ENCODE measurements at regions not wholly inside any gene's neighbourhood (a gene's known extent, or its start where the extent isn't known, plus 50 kb on each side); places are given as distances from the start of the nearest gene placed in this dataset.

- Mint-ChIP-seq H3K9me3 (peaks cover 4 to 5% of the 10 kb centered on the region in 2 experiments), H3K36me3 (ENCODE audit: insufficient read depth in 1 of 3, low read depth in 3 of 3) (peaks cover 4 to 7% (median 5%) of the 10 kb centered on the region in 3 experiments), H3K27me3 (ENCODE audit: low read depth) (peaks cover 1% of the 10 kb centered on the region), H3K4me1 (peaks cover 12 to 23% of the 10 kb centered on the region in 2 experiments), H3K4me3 (no peak overlapping the region), H3K27ac (no peak overlapping the region)
- H2BK15ac ChIP-seq (ENCODE audit: low read depth, low read length), result no peak overlapping the region
- H4K8ac ChIP-seq (replicated peaks; ENCODE audit: insufficient read length, low read depth, low read length), result no peak overlapping the region
- no peaks in the 10 kb centered on the region for H3K79me2 ChIP-seq (ENCODE audit: insufficient read depth, low read length)
- no peak overlapping the region for H3K4me2 ChIP-seq (ENCODE audit: insufficient read depth, insufficient read length, low read length)
- no peak overlapping the region for H2AK5ac ChIP-seq (ENCODE audit: insufficient read length, low read length)
- no peaks in the 10 kb centered on the region for H4K20me1 ChIP-seq (ENCODE audit: control insufficient read depth, insufficient read depth, insufficient read length)
- H3K9ac ChIP-seq (ENCODE audit: extremely low read depth, insufficient read length, low read length), result no peak overlapping the region
- H3K23ac ChIP-seq (ENCODE audit: insufficient read length, low read depth, low read length), result no peak overlapping the region
- no peak overlapping the region for H3K4ac ChIP-seq (ENCODE audit: low read depth, low read length)
- H3K79me1 ChIP-seq (ENCODE audit: insufficient read depth, low read depth, low read length, poor library complexity, severe bottlenecking), result no peaks in the 10 kb centered on the region
- no peaks in the 10 kb centered on the region; the same call in 1 of the 2 replicates for H3K4me1 ChIP-seq (ENCODE audit: insufficient read depth, low read length)
- no peak overlapping the region for H3K14ac ChIP-seq (ENCODE audit: insufficient read depth, low read length)
- H2BK20ac ChIP-seq (ENCODE audit: low read depth, low read length, poor library complexity, severe bottlenecking), result no peak overlapping the region
- no peak overlapping the region for H2AFZ ChIP-seq (ENCODE audit: low read length)
- no peak for TF ChIP-seq CTCF (conservative IDR thresholded peaks at IDR 0.05)
- WGBS (ENCODE audit: extremely low coverage, insufficient read length, low lambda C conversion rate), result no CpG with 5 or more reads among the region's 4 CpGs
- DNase-seq, result no peak
- no peak overlapping the region for H4K5ac ChIP-seq (ENCODE audit: insufficient read length, low read depth, low read length)
- no peak overlapping the region for H3K18ac ChIP-seq (ENCODE audit: insufficient read length, low read depth, low read length)
- H2BK12ac ChIP-seq (ENCODE audit: insufficient read length, low read depth, low read length), result no peak overlapping the region
- no peak overlapping the region for H3K27ac ChIP-seq (ENCODE audit: insufficient read length, low read depth, low read length)
- no peak overlapping the region for H2BK120ac ChIP-seq (ENCODE audit: low read depth, low read length, poor library complexity, severe bottlenecking)
- no peak overlapping the region for H4K91ac ChIP-seq (ENCODE audit: insufficient read length, low read depth, low read length)
- no peak overlapping the region for H2BK5ac ChIP-seq (ENCODE audit: insufficient read length, low read length)
- H3T11ph ChIP-seq (ENCODE audit: low read length), result no peak overlapping the region
- no peaks in the 10 kb centered on the region for H3K23me2 ChIP-seq (ENCODE audit: insufficient read length, low read depth, low read length, poor library complexity, severe bottlenecking)
- H3K9me3 ChIP-seq (ENCODE audit: control insufficient read depth, low read depth, low read length), result no peaks in the 10 kb centered on the region
- H3K56ac ChIP-seq (ENCODE audit: insufficient read length, low read depth, low read length), result no peak overlapping the region
- no peaks in the 10 kb centered on the region for H3K27me3 ChIP-seq (ENCODE audit: insufficient read depth, low read length)
Measured at GRCh38 chr12:124238886-124239285, 56.0 kb upstream of the RFLNA start.

Data from H9 (cell line).